NT2/D1 (cell line): ENCODE measurements at regions not wholly inside any gene's neighbourhood (a gene's known extent, or its start where the extent isn't known, plus 50 kb on each side); places are given as distances from the start of the nearest gene placed in this dataset.

Experiments used
- SUZ12 ChIP-seq: IDR thresholded peaks from 2 replicates; pipeline ENCODE4 v1.6.1; 2011; ENCODE audit not compliant: insufficient read length, insufficient read depth; ENCODE audit errors: extremely low read depth
- YY1 ChIP-seq: IDR thresholded peaks from 2 replicates; pipeline ENCODE4 v1.6.1; 2011; ENCODE audit not compliant: insufficient read length, insufficient read depth
- ZNF274 ChIP-seq: IDR thresholded peaks from 2 replicates; pipeline ENCODE4 v1.6.1; 2011; ENCODE audit warnings: mild to moderate bottlenecking, low read depth, low read length

DNA sequence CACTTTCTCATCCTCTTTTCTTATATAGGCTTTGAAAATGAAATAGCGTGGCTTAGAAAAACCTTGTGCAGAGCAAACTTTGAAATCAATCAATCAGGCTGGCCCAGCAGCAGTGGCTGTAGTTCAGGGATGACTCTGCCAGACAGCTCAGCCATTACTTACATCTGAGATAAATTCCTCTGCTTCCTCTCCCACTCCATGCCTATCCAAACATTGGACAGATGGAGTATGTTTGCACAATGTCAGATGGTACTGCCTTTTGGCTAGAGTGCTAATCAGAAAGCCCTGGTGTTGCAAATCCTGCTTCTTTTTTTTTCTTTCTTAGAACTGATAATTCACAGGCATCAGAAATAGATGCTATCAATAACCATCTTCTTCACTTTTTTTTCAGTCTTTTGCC is 1065.1 kb downstream of the AGBL1 start:
- TF ChIP-seq YY1 (no peak), ZNF274 (no peak), SUZ12 (no peak)
